CD4-positive, alpha-beta memory T cell (primary cell): ENCODE measurements at regions not wholly inside any gene's neighbourhood (a gene's known extent, or its start where the extent isn't known, plus 50 kb on each side); places are given as distances from the start of the nearest gene placed in this dataset.

ENCODE experiments used
- CTCF ChIA-PET: fragments of 350-600 bp; sonication (Branson Sonifier 250); formaldehyde crosslinking; loops from one replicate; lab custom pipeline; 2021; ENCODE audit warnings: inconsistent platforms; ENCODE audit not compliant: partially characterized antibody; lab: Charles Lee
- POLR2A ChIA-PET: fragments of 350-600 bp; sonication (Branson Sonifier 250); formaldehyde crosslinking; loops from one replicate; lab custom pipeline; 2021; ENCODE audit not compliant: partially characterized antibody; lab: Charles Lee
- DNase-seq, 5 donors: peaks; one replicate each; pipeline versions ENCODE4 v3.0.0 to v3.0.0-alpha.2; 2020 to 2022; ENCODE audit warnings: mixed read lengths in 1 of 5
- H3K27ac ChIP-seq: one replicate; pipeline ENCODE4 v1.7.0; 2013; ENCODE audit warnings: low read depth, low read length
- H3K27me3 ChIP-seq: 2 replicates; pipeline ENCODE4 v1.7.0; 2013; ENCODE audit warnings: mild to moderate bottlenecking, low read length, moderate library complexity; ENCODE audit not compliant: insufficient read depth
- H3K36me3 ChIP-seq: 2 replicates; pipeline ENCODE4 v1.7.0; 2013; ENCODE audit warnings: mild to moderate bottlenecking, low read length, moderate library complexity; ENCODE audit not compliant: insufficient read depth
- H3K4me1 ChIP-seq: 2 replicates; pipeline ENCODE4 v1.7.0; 2013; ENCODE audit warnings: mild to moderate bottlenecking, low read length, moderate library complexity; ENCODE audit not compliant: insufficient read depth
- H3K4me3 ChIP-seq, 2 donors: one replicate each; pipeline ENCODE4 v1.7.0; 2013; ENCODE audit warnings: low read length in 2 of 2, mild to moderate bottlenecking in 1 of 2
- H3K9me3 ChIP-seq, 2 donors: one replicate each; pipeline ENCODE4 v1.7.0; 2013; ENCODE audit warnings: low read length in 2 of 2, control low read depth in 1 of 2; ENCODE audit not compliant: control insufficient read depth in 1 of 2
- H3K27ac Mint-ChIP-seq, 7 donors: one replicate each; pipeline ENCODE4 v1.8.0; 2020 to 2021; ENCODE audit warnings: mixed read lengths in 7 of 7, mild to moderate bottlenecking in 6 of 7, inconsistent platforms in 3 of 7, moderate library complexity in 3 of 7
- H3K27me3 Mint-ChIP-seq, 2 donors: one replicate each; pipeline ENCODE4 v1.8.0; 2020 to 2021; ENCODE audit warnings: mixed read lengths in 2 of 2
- H3K36me3 Mint-ChIP-seq, 2 donors: one replicate each; pipeline ENCODE4 v1.8.0; 2020 to 2021; ENCODE audit warnings: mixed read lengths in 2 of 2, inconsistent platforms in 1 of 2, mild to moderate bottlenecking in 1 of 2
- H3K4me1 Mint-ChIP-seq, 4 donors: one replicate each; pipeline ENCODE4 v1.8.0; 2020 to 2021; ENCODE audit warnings: mixed read lengths in 4 of 4, mild to moderate bottlenecking in 1 of 4
- H3K4me3 Mint-ChIP-seq, 8 donors: one replicate each; pipeline ENCODE4 v1.8.0; 2020 to 2021; ENCODE audit warnings: mixed read lengths in 8 of 8, mild to moderate bottlenecking in 7 of 8, moderate library complexity in 6 of 8, inconsistent platforms in 3 of 8
- H3K9me3 Mint-ChIP-seq, 8 donors: one replicate each; pipeline ENCODE4 v1.8.0; 2020 to 2021; ENCODE audit warnings: mixed read lengths in 8 of 8, mild to moderate bottlenecking in 5 of 8, inconsistent platforms in 3 of 8, moderate library complexity in 1 of 8
- intact Hi-C: fragments of 100-400 bp; cut with micrococcal nuclease; formaldehyde crosslinking; loops from one replicate; pipeline ENCODE4 v1.15.1; 2023

DNA sequence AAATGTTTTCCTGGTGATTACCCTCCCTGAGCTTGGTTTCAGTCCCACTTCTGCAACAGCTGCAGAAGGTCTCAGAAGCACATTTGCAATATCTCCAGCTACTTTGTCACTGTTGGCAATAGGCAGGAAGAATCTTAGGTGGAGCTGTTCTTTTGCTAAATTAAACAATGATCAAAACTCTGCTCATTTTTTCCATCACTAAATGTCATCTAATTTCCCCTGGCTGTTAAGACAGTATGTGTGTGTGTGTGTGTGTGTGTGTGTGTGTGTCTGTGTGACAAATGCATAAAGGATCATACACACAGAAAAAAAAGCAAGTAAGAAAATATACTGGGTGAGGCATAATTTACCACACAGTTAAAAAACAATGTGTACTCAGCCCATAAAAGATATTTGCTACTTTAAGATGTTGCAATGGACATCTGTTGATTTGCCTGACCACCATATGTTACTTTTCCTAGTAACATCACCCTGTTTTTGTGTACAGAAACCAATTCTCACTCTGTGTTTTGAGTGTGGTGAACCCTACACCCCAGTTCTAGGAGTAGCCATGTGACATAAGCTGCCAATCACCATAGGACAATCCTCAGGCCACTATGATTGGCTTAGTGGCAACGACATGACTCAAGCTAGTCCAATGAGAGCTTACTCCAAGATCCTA is 572.6 kb upstream of the CLINT1 start:
- no peaks in the 10 kb centered on the region for H3K9me3 ChIP-seq
- H3K27me3 Mint-ChIP-seq: no peaks in the 10 kb centered on the region
- ChIA-PET CTCF (no interaction called here), POLR2A (no interaction called here)
- H3K36me3 ChIP-seq: no peaks in the 10 kb centered on the region
- H3K4me1 Mint-ChIP-seq: peaks cover 31 to 41% (median 35%) of the 10 kb centered on the region in 4 donors
- H3K27ac ChIP-seq: no peak overlapping the region
- H3K36me3 Mint-ChIP-seq: no peaks in the 10 kb centered on the region
- peak overlapping the region in 3 of 7 donors; percentile 33 to 67 (median 41) for H3K27ac Mint-ChIP-seq
- no peak overlapping the region for H3K4me3 Mint-ChIP-seq
- H3K4me3 ChIP-seq: no peak overlapping the region
- peaks cover 33% of the 10 kb centered on the region for H3K4me1 ChIP-seq
- intact Hi-C loops: no loop called here
- no peaks in the 10 kb centered on the region for H3K27me3 ChIP-seq
- no peak for DNase-seq
- H3K9me3 Mint-ChIP-seq: peaks cover 0 to 6% (median 0%) of the 10 kb centered on the region in 8 donors

GRCh38 chr5:158430798-158431167 is 571.8 kb upstream of the CLINT1 start:
- H3K4me3 Mint-ChIP-seq: no peak overlapping the region
- Histone ChIP-seq H3K4me1 (peaks cover 26% of the 10 kb centered on the region), H3K4me3 (no peak overlapping the region), H3K9me3 (no peaks in the 10 kb centered on the region), H3K27me3 (no peaks in the 10 kb centered on the region), H3K27ac (no peak overlapping the region), H3K36me3 (no peaks in the 10 kb centered on the region)
- POLR2A ChIA-PET: no interaction called here
- H3K27ac Mint-ChIP-seq: no peak overlapping the region
- peaks cover 26 to 34% (median 29%) of the 10 kb centered on the region in 4 donors for H3K4me1 Mint-ChIP-seq
- DNase-seq: no peak
- intact Hi-C loops: no loop called here
- no peaks in the 10 kb centered on the region for H3K36me3 Mint-ChIP-seq
- no peaks in the 10 kb centered on the region for H3K27me3 Mint-ChIP-seq
- peaks cover 0 to 6% (median 0%) of the 10 kb centered on the region in 8 donors for H3K9me3 Mint-ChIP-seq
- CTCF ChIA-PET: no interaction called here

DNA sequence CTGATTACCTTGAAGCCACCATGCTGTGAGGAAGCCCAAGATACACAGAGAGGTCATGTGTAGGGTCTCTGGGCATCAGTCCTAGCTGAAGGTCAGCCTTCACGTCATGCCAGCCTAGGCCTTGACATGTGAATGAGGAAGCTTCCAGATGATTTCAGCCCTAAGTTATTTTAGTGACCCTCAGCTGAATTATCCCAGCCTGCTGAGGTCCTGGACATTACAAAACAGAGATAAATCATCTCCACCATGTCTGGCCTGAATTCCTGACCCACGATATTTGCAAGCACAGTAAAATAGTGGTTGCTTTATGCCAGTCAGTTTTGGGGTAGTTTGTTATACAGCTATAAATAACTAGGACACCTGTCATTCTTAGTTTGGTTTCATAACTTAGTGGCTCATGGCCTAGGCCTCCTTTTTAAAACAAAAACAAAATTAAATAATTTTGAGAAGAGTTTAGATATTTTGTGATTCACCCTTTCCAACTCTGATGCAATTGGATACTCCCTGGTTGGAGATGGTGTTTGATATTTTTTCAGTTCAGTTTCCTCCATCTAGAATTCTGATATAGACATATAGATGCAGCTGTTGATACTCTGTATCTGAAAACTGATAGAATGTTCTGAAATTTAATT is 571.3 kb upstream of the CLINT1 start:
- Mint-ChIP-seq H3K27ac (no peak overlapping the region), H3K36me3 (no peaks in the 10 kb centered on the region), H3K4me3 (no peak overlapping the region), H3K4me1 (peaks cover 21 to 29% (median 24%) of the 10 kb centered on the region in 4 donors), H3K27me3 (no peaks in the 10 kb centered on the region), H3K9me3 (peaks cover 0 to 6% (median 0%) of the 10 kb centered on the region in 8 donors)
- no peak overlapping the region for H3K27ac ChIP-seq
- CTCF ChIA-PET: no interaction called here
- no peak overlapping the region for H3K4me3 ChIP-seq
- DNase-seq: no peak
- no peaks in the 10 kb centered on the region for H3K27me3 ChIP-seq
- POLR2A ChIA-PET: no interaction called here
- intact Hi-C loops: no loop called here
- H3K4me1 ChIP-seq: peaks cover 21% of the 10 kb centered on the region
- no peaks in the 10 kb centered on the region for H3K36me3 ChIP-seq
- H3K9me3 ChIP-seq: no peaks in the 10 kb centered on the region

- no peak for DNase-seq
- ChIA-PET POLR2A (no interaction called here), CTCF (no interaction called here)
- no peaks in the 10 kb centered on the region for H3K27me3 Mint-ChIP-seq
- peak overlapping the region in 1 of 7 donors; percentile 66 for H3K27ac Mint-ChIP-seq
- peaks cover 0 to 6% (median 0%) of the 10 kb centered on the region in 8 donors for H3K9me3 Mint-ChIP-seq
- H3K27ac ChIP-seq: no peak overlapping the region
- no peaks in the 10 kb centered on the region for H3K27me3 ChIP-seq
- peaks cover 14% of the 10 kb centered on the region for H3K4me1 ChIP-seq
- intact Hi-C loops: no loop called here
- H3K36me3 Mint-ChIP-seq: no peaks in the 10 kb centered on the region
- H3K36me3 ChIP-seq: no peaks in the 10 kb centered on the region
- H3K9me3 ChIP-seq: no peaks in the 10 kb centered on the region
- peaks cover 14 to 21% (median 16%) of the 10 kb centered on the region in 4 donors for H3K4me1 Mint-ChIP-seq
- H3K4me3 Mint-ChIP-seq: no peak overlapping the region
- H3K4me3 ChIP-seq: no peak overlapping the region
Measured at GRCh38 chr5:158429564-158429963, 570.6 kb upstream of the CLINT1 start.

- H3K36me3 ChIP-seq: no peaks in the 10 kb centered on the region
- H3K9me3 Mint-ChIP-seq: peaks cover 0 to 8% (median 0%) of the 10 kb centered on the region in 8 donors
- no peak for DNase-seq
- peaks cover 0 to 1% of the 10 kb centered on the region in 2 donors for H3K27me3 Mint-ChIP-seq
- no peak overlapping the region for H3K27ac Mint-ChIP-seq
- no peak overlapping the region for H3K4me3 ChIP-seq
- POLR2A ChIA-PET: no interaction called here
- H3K4me3 Mint-ChIP-seq: no peak overlapping the region
- no peaks in the 10 kb centered on the region for H3K4me1 Mint-ChIP-seq
- CTCF ChIA-PET: interaction anchor here (1.0 kb wide), 1 partner anchor 12 kb away, joined by 3 read pairs; no protein-coding TSS in a partner anchor
- no peaks in the 10 kb centered on the region for H3K4me1 ChIP-seq
- H3K27ac ChIP-seq: no peak overlapping the region
- H3K9me3 ChIP-seq: no peaks in the 10 kb centered on the region
- no peaks in the 10 kb centered on the region for H3K27me3 ChIP-seq
- H3K36me3 Mint-ChIP-seq: no peaks in the 10 kb centered on the region
- intact Hi-C loops: no loop called here
Measured at GRCh38 chr5:158423623-158424200, 564.8 kb upstream of the CLINT1 start.

- intact Hi-C loops: no loop called here
- POLR2A ChIA-PET: no interaction called here
- H3K4me3 Mint-ChIP-seq: no peak overlapping the region
Measured at GRCh38 chr5:158422653-158423515, 563.9 kb upstream of the CLINT1 start.

DNA sequence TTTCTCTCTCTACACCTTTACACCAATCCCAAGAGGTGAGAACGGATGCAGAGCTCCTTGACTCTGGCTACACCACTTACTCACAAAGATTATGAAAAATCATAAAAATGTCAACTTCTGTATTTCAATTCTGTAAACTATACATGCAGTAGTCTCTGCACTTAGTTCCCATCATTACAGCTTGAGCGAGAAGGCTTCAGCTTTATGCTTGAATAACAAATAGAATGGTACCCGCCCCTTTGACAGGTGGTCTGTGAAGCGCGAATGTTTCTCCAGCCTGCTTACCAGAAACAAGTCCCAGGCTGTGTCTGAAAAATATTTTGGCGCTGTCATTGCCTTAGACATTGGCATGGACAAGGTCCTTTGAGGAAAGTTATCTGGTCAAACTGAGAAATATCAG is 562.4 kb upstream of the CLINT1 start:
- Mint-ChIP-seq H3K4me3 (no peak overlapping the region), H3K4me1 (no peaks in the 10 kb centered on the region), H3K36me3 (no peaks in the 10 kb centered on the region), H3K9me3 (peaks cover 0 to 8% (median 0%) of the 10 kb centered on the region in 8 donors), H3K27me3 (peaks cover 0 to 1% of the 10 kb centered on the region in 2 donors), H3K27ac (no peak overlapping the region)
- ChIA-PET CTCF (no interaction called here), POLR2A (no interaction called here)
- no peak for DNase-seq
- no peaks in the 10 kb centered on the region for H3K4me1 ChIP-seq
- intact Hi-C loops: no loop called here
- no peaks in the 10 kb centered on the region for H3K36me3 ChIP-seq
- no peak overlapping the region for H3K4me3 ChIP-seq
- H3K27ac ChIP-seq: no peak overlapping the region
- H3K27me3 ChIP-seq: no peaks in the 10 kb centered on the region
- no peaks in the 10 kb centered on the region for H3K9me3 ChIP-seq

More at GRCh38 chr5:158422653-158423515, 563.9 kb upstream of the CLINT1 start:
- H3K27me3 Mint-ChIP-seq: peaks cover 0 to 1% of the 10 kb centered on the region in 2 donors
- no peak for DNase-seq
- Histone ChIP-seq H3K4me1 (no peaks in the 10 kb centered on the region), H3K27me3 (no peaks in the 10 kb centered on the region), H3K27ac (no peak overlapping the region), H3K36me3 (no peaks in the 10 kb centered on the region), H3K9me3 (no peaks in the 10 kb centered on the region), H3K4me3 (no peak overlapping the region)
- H3K36me3 Mint-ChIP-seq: no peaks in the 10 kb centered on the region
- no peak overlapping the region for H3K27ac Mint-ChIP-seq
- no peaks in the 10 kb centered on the region for H3K4me1 Mint-ChIP-seq
- H3K9me3 Mint-ChIP-seq: peaks cover 0 to 8% (median 0%) of the 10 kb centered on the region in 8 donors
- CTCF ChIA-PET: no interaction called here
